Activated CD4-positive, alpha-beta T cell treated with anti-CD3 and anti-CD28 coated beads, Interleukin-2, amount 10 ng/mL, durations not matched to agents 24 days and 14 days (primary cell): ENCODE measurements at regions not wholly inside any gene's neighbourhood (a gene's known extent, or its start where the extent isn't known, plus 50 kb on each side); places are given as distances from the start of the nearest gene placed in this dataset.

Experiments used
- DNase-seq: peaks from one replicate; pipeline ENCODE4 v3.0.0; 2022
- H3K27ac Mint-ChIP-seq: one replicate; pipeline ENCODE4 v1.8.0; 2022; ENCODE audit warnings: mild to moderate bottlenecking, mixed read lengths
- H3K27me3 Mint-ChIP-seq: one replicate; pipeline ENCODE4 v1.8.0; 2022; ENCODE audit warnings: mixed read lengths
- H3K36me3 Mint-ChIP-seq: one replicate; pipeline ENCODE4 v1.8.0; 2022; ENCODE audit warnings: low read depth, mild to moderate bottlenecking, mixed read lengths
- H3K4me1 Mint-ChIP-seq: one replicate; pipeline ENCODE4 v1.8.0; 2021; ENCODE audit warnings: mixed read lengths
- H3K4me3 Mint-ChIP-seq: one replicate; pipeline ENCODE4 v1.8.0; 2022; ENCODE audit warnings: mild to moderate bottlenecking, moderate library complexity, mixed read lengths
- H3K9me3 Mint-ChIP-seq: one replicate; pipeline ENCODE4 v1.8.0; 2021; ENCODE audit warnings: mixed read lengths
- intact Hi-C: fragments of 100-400 bp; cut with micrococcal nuclease; formaldehyde crosslinking; loops from one replicate; pipeline ENCODE4 v1.15.1; 2023

- no peaks in the 10 kb centered on the region for H3K36me3 Mint-ChIP-seq
- intact Hi-C loops: no loop called here
- no peak overlapping the region for H3K27ac Mint-ChIP-seq
- no peaks in the 10 kb centered on the region for H3K4me1 Mint-ChIP-seq
- DNase-seq: no peak
- H3K27me3 Mint-ChIP-seq: no peaks in the 10 kb centered on the region
- H3K9me3 Mint-ChIP-seq: no peaks in the 10 kb centered on the region
- no peak overlapping the region for H3K4me3 Mint-ChIP-seq
Observed at GRCh38 chr11:22006901-22007300, 186.0 kb upstream of the ANO5 start.

- Mint-ChIP-seq H3K4me1 (no peaks in the 10 kb centered on the region), H3K27ac (no peak overlapping the region), H3K4me3 (no peak overlapping the region), H3K27me3 (no peaks in the 10 kb centered on the region), H3K36me3 (no peaks in the 10 kb centered on the region), H3K9me3 (peaks cover 7% of the 10 kb centered on the region)
- intact Hi-C loops: no loop called here
- DNase-seq: no peak
Observed at GRCh38 chr11:22031791-22032190, 161.1 kb upstream of the ANO5 start.

GRCh38 chr11:22037505-22037904 lies 155.4 kb upstream of the ANO5 start:
- Mint-ChIP-seq H3K27me3 (no peaks in the 10 kb centered on the region), H3K36me3 (no peaks in the 10 kb centered on the region), H3K4me1 (no peaks in the 10 kb centered on the region), H3K27ac (no peak overlapping the region), H3K9me3 (peaks cover 3% of the 10 kb centered on the region), H3K4me3 (no peak overlapping the region)
- no peak for DNase-seq
- intact Hi-C loops: no loop called here

GRCh38 chr11:22041039-22041438 lies 151.8 kb upstream of the ANO5 start:
- intact Hi-C loops: no loop called here
- H3K36me3 Mint-ChIP-seq: no peaks in the 10 kb centered on the region

GRCh38 chr11:22042081-22042480 lies 150.8 kb upstream of the ANO5 start:
- no peak overlapping the region for H3K4me3 Mint-ChIP-seq
- no peak overlapping the region for H3K27ac Mint-ChIP-seq
- intact Hi-C loops: no loop called here

More at GRCh38 chr11:22041039-22041438, 151.8 kb upstream of the ANO5 start:
- no peaks in the 10 kb centered on the region for H3K4me1 Mint-ChIP-seq
- H3K27ac Mint-ChIP-seq: no peak overlapping the region
- DNase-seq: no peak
- H3K9me3 Mint-ChIP-seq: peaks cover 3% of the 10 kb centered on the region
- H3K27me3 Mint-ChIP-seq: no peaks in the 10 kb centered on the region
- H3K4me3 Mint-ChIP-seq: no peak overlapping the region

GRCh38 chr11:22044126-22044525 lies 148.8 kb upstream of the ANO5 start:
- no peak for DNase-seq
- H3K9me3 Mint-ChIP-seq: peaks cover 4% of the 10 kb centered on the region
- H3K4me1 Mint-ChIP-seq: no peaks in the 10 kb centered on the region
- no peaks in the 10 kb centered on the region for H3K36me3 Mint-ChIP-seq
- H3K27me3 Mint-ChIP-seq: no peaks in the 10 kb centered on the region
- H3K4me3 Mint-ChIP-seq: no peak overlapping the region
- H3K27ac Mint-ChIP-seq: no peak overlapping the region
- intact Hi-C loops: no loop called here

More at GRCh38 chr11:22042081-22042480, 150.8 kb upstream of the ANO5 start:
- Mint-ChIP-seq H3K9me3 (no peaks in the 10 kb centered on the region), H3K4me1 (no peaks in the 10 kb centered on the region), H3K36me3 (no peaks in the 10 kb centered on the region), H3K27me3 (no peaks in the 10 kb centered on the region)
- no peak for DNase-seq

GRCh38 chr11:22049276-22049675 lies 143.6 kb upstream of the ANO5 start:
- intact Hi-C loops: no loop called here
- Mint-ChIP-seq H3K27me3 (no peaks in the 10 kb centered on the region), H3K4me1 (no peaks in the 10 kb centered on the region), H3K36me3 (no peaks in the 10 kb centered on the region), H3K27ac (no peak overlapping the region), H3K9me3 (peaks cover 4% of the 10 kb centered on the region), H3K4me3 (no peak overlapping the region)
- no peak for DNase-seq

- Mint-ChIP-seq H3K4me1 (no peaks in the 10 kb centered on the region), H3K27me3 (no peaks in the 10 kb centered on the region), H3K27ac (no peak overlapping the region), H3K4me3 (no peak overlapping the region), H3K9me3 (peaks cover 4% of the 10 kb centered on the region), H3K36me3 (no peaks in the 10 kb centered on the region)
- intact Hi-C loops: no loop called here
- DNase-seq: no peak
Observed at GRCh38 chr11:22065472-22065871, 127.4 kb upstream of the ANO5 start.

- intact Hi-C loops: no loop called here
- Mint-ChIP-seq H3K4me3 (no peak overlapping the region), H3K36me3 (no peaks in the 10 kb centered on the region), H3K4me1 (no peaks in the 10 kb centered on the region), H3K27me3 (no peaks in the 10 kb centered on the region), H3K27ac (no peak overlapping the region), H3K9me3 (peaks cover 4% of the 10 kb centered on the region)
- DNase-seq: no peak
Observed at GRCh38 chr11:22069844-22070243, 123.0 kb upstream of the ANO5 start.

- H3K9me3 Mint-ChIP-seq: no peaks in the 10 kb centered on the region
- intact Hi-C loops: no loop called here
- H3K27me3 Mint-ChIP-seq: no peaks in the 10 kb centered on the region
- DNase-seq: no peak
- no peaks in the 10 kb centered on the region for H3K36me3 Mint-ChIP-seq
- H3K4me3 Mint-ChIP-seq: no peak overlapping the region
- H3K4me1 Mint-ChIP-seq: no peaks in the 10 kb centered on the region
- no peak overlapping the region for H3K27ac Mint-ChIP-seq
Observed at GRCh38 chr11:22076271-22076930, 116.5 kb upstream of the ANO5 start.

- no peak overlapping the region for H3K27ac Mint-ChIP-seq
- no peaks in the 10 kb centered on the region for H3K36me3 Mint-ChIP-seq
- intact Hi-C loops: no loop called here
- no peak for DNase-seq
- H3K9me3 Mint-ChIP-seq: no peaks in the 10 kb centered on the region
- no peaks in the 10 kb centered on the region for H3K27me3 Mint-ChIP-seq
- H3K4me1 Mint-ChIP-seq: no peaks in the 10 kb centered on the region
- no peak overlapping the region for H3K4me3 Mint-ChIP-seq
Observed at GRCh38 chr11:22078063-22078462, 114.8 kb upstream of the ANO5 start.

GRCh38 chr11:22079133-22079872 lies 113.6 kb upstream of the ANO5 start:
- no peak for DNase-seq
- Mint-ChIP-seq H3K4me1 (no peaks in the 10 kb centered on the region), H3K36me3 (no peaks in the 10 kb centered on the region), H3K27me3 (no peaks in the 10 kb centered on the region), H3K27ac (no peak overlapping the region), H3K4me3 (no peak overlapping the region), H3K9me3 (no peaks in the 10 kb centered on the region)
- intact Hi-C loops: no loop called here

- Mint-ChIP-seq H3K36me3 (no peaks in the 10 kb centered on the region), H3K9me3 (no peaks in the 10 kb centered on the region), H3K4me1 (no peaks in the 10 kb centered on the region), H3K4me3 (no peak overlapping the region), H3K27me3 (no peaks in the 10 kb centered on the region), H3K27ac (no peak overlapping the region)
- DNase-seq: no peak
- intact Hi-C loops: no loop called here
Observed at GRCh38 chr11:22082178-22082577, 110.7 kb upstream of the ANO5 start.

- Mint-ChIP-seq H3K4me1 (no peaks in the 10 kb centered on the region), H3K27ac (no peak overlapping the region), H3K4me3 (no peak overlapping the region), H3K36me3 (no peaks in the 10 kb centered on the region), H3K27me3 (no peaks in the 10 kb centered on the region), H3K9me3 (no peaks in the 10 kb centered on the region)
- DNase-seq: no peak
- intact Hi-C loops: no loop called here
Observed at GRCh38 chr11:22082788-22083187, 110.1 kb upstream of the ANO5 start.

- Mint-ChIP-seq H3K4me3 (no peak overlapping the region), H3K27ac (no peak overlapping the region), H3K36me3 (no peaks in the 10 kb centered on the region), H3K4me1 (no peaks in the 10 kb centered on the region), H3K27me3 (no peaks in the 10 kb centered on the region), H3K9me3 (no peaks in the 10 kb centered on the region)
- DNase-seq: no peak
- intact Hi-C loops: no loop called here
Observed at GRCh38 chr11:22084056-22084455, 108.8 kb upstream of the ANO5 start.
